ENCODE measurements at regions not wholly inside any gene's neighbourhood (a gene's known extent, or its start where the extent isn't known, plus 50 kb on each side); places are given as distances from the start of the nearest gene placed in this dataset.

DNA sequence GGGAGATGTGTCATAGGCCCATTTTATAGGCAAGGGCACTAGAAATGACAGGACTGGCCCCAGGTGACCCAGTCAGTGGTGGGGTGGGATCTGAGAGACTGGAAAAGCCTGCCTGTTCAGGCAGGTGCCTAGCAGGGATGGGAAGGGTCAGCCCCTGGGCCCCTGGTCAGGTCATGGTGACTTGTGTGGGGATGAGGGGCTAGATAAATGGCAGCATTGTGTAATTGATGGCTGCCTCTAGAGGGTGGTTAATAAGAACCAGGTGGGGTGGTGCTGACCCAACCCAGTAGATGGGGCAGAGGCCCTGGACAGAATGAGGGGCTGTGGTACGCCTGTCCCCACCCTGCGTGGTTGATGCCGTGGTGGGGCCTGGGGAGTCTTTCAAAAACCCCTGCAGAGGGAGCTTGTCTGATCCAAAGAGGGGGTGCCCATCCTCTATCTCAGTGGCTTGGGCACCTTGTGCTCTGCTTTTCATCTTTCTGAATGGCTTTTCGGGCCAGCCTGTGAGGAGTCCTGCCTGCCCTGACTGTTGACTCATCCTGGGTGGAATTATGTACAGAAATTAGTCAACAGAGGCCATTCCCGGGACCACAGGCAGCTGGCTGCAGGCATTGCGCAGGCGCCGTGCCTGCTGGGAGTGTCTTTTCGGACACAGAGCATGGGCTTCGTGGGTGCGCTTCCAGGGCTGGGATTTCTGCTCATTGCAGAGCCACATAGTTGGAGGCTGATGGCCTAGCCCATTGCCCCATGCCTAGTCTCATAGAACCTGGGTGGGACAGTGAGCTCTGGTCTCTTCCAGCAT lies 93.6 kb upstream of the PITX1 start:
- Histone ChIP-seq H4K20me1 (ENCODE audit: insufficient read depth, low read length) (no peaks in the 10 kb centered on the region), H3K9ac (ENCODE audit: low read length) (no peak overlapping the region), H2AFZ (ENCODE audit: low read depth, low read length) (no peak overlapping the region), H3K79me2 (ENCODE audit: low read length) (no peaks in the 10 kb centered on the region), H3K4me1 (ENCODE audit: low read length) (no peaks in the 10 kb centered on the region), H3K27me3 (ENCODE audit: low read depth, low read length) (no peaks in the 10 kb centered on the region), H3K27ac (ENCODE audit: low read length) (no peak overlapping the region), H3K4me2 (ENCODE audit: low read length) (no peak overlapping the region), H3K4me3 (ENCODE audit: low read length) (no peak overlapping the region), H3K36me3 (replicated peaks; ENCODE audit: low read depth, low read length) (no peaks in the 10 kb centered on the region), H3K9me3 (ENCODE audit: insufficient read depth, low read length) (no peaks in the 10 kb centered on the region)
- no peak for TF ChIP-seq EZH2phosphoT487 (IDR thresholded peaks at IDR 0.05; ENCODE audit: low read depth)
- TF ChIP-seq, protein P1, sequence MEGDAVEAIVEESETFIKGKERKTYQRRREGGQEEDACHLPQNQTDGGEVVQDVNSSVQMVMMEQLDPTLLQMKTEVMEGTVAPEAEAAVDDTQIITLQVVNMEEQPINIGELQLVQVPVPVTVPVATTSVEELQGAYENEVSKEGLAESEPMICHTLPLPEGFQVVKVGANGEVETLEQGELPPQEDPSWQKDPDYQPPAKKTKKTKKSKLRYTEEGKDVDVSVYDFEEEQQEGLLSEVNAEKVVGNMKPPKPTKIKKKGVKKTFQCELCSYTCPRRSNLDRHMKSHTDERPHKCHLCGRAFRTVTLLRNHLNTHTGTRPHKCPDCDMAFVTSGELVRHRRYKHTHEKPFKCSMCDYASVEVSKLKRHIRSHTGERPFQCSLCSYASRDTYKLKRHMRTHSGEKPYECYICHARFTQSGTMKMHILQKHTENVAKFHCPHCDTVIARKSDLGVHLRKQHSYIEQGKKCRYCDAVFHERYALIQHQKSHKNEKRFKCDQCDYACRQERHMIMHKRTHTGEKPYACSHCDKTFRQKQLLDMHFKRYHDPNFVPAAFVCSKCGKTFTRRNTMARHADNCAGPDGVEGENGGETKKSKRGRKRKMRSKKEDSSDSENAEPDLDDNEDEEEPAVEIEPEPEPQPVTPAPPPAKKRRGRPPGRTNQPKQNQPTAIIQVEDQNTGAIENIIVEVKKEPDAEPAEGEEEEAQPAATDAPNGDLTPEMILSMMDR (IDR thresholded peaks at IDR 0.05; ENCODE audit: low read depth, low read length): no peak

DNA sequence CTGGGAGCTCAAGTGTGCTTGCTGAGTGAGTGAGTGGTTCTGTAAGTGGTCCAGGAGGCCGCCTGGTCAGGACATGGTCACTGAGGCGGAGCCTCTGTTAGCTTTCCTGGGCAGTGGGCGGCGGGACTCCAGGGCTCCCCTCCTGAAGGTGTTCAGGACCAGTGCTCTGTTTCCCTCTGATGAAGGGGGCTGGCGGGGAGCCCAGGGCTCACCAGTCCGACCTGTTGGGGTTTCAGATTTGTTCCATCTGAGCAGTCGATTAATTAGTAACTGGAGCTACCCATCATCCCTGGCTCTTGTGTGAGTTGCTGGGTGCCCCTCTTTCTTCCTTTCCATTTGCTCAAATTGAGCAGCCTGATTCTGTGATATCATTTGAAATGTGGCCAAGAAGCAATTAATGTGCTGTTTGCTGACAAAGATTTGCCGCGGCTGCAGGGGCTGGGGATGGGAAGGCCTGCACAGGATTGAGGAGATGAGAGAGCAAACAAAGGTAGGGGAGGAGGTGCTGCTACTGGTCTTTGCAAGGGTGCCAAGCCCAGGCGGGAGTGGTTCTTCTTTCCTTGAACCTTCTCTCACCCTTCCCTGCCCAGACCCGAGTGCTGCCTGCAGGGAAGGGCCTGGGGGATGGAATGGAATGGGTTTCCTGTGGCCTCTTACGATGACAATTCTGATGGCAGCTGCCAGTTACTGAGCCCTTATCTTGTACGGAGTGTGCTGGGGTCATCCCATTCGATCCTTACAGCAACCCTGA lies 92.8 kb upstream of the PITX1 start:
- Histone ChIP-seq H2AFZ (ENCODE audit: low read depth, low read length) (no peak overlapping the region), H3K9ac (ENCODE audit: low read length) (no peak overlapping the region), H3K27me3 (ENCODE audit: low read depth, low read length) (no peaks in the 10 kb centered on the region), H3K4me3 (ENCODE audit: low read length) (no peak overlapping the region), H3K4me2 (ENCODE audit: low read length) (no peak overlapping the region), H3K9me3 (ENCODE audit: insufficient read depth, low read length) (no peaks in the 10 kb centered on the region), H3K36me3 (replicated peaks; ENCODE audit: low read depth, low read length) (no peaks in the 10 kb centered on the region), H4K20me1 (ENCODE audit: insufficient read depth, low read length) (no peaks in the 10 kb centered on the region), H3K27ac (ENCODE audit: low read length) (no peak overlapping the region), H3K4me1 (ENCODE audit: low read length) (no peaks in the 10 kb centered on the region), H3K79me2 (ENCODE audit: low read length) (no peaks in the 10 kb centered on the region)
- TF ChIP-seq, protein P1 (IDR thresholded peaks at IDR 0.05; ENCODE audit: low read depth, low read length): no peak
- no peak for TF ChIP-seq EZH2phosphoT487 (IDR thresholded peaks at IDR 0.05; ENCODE audit: low read depth)

DNA sequence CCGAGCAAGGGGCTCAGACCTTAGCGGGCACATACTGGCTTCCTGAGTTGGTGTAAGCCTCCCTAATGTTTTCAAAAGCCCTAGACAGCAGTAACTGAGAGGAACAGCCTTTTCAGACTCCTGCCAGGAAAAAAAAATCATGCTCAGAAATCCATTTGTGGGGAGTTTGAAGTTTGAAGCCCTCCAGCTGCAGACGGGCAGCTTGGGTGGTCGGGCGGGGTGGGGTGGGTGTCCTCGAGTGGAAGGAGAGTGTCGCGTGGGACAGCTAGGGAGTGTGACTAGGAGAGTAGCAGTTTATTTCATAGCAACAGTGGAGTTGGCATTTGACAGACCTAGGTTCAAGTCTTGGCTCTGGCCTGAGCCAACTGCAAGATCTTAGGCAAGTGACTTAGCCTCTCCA lies 90.7 kb upstream of the PITX1 start:
- Histone ChIP-seq H3K27ac (ENCODE audit: low read length) (no peak overlapping the region), H3K4me1 (ENCODE audit: low read length) (no peaks in the 10 kb centered on the region), H3K79me2 (ENCODE audit: low read length) (no peaks in the 10 kb centered on the region), H3K36me3 (replicated peaks; ENCODE audit: low read depth, low read length) (no peaks in the 10 kb centered on the region), H2AFZ (ENCODE audit: low read depth, low read length) (no peak overlapping the region), H3K4me2 (ENCODE audit: low read length) (no peak overlapping the region), H3K4me3 (ENCODE audit: low read length) (no peak overlapping the region), H4K20me1 (ENCODE audit: insufficient read depth, low read length) (no peaks in the 10 kb centered on the region), H3K27me3 (ENCODE audit: low read depth, low read length) (no peaks in the 10 kb centered on the region), H3K9me3 (ENCODE audit: insufficient read depth, low read length) (no peaks in the 10 kb centered on the region), H3K9ac (ENCODE audit: low read length) (no peak overlapping the region)
- TF ChIP-seq EZH2phosphoT487 (IDR thresholded peaks at IDR 0.05; ENCODE audit: low read depth): no peak
- TF ChIP-seq, protein P1 (IDR thresholded peaks at IDR 0.05; ENCODE audit: low read depth, low read length): no peak

DNA sequence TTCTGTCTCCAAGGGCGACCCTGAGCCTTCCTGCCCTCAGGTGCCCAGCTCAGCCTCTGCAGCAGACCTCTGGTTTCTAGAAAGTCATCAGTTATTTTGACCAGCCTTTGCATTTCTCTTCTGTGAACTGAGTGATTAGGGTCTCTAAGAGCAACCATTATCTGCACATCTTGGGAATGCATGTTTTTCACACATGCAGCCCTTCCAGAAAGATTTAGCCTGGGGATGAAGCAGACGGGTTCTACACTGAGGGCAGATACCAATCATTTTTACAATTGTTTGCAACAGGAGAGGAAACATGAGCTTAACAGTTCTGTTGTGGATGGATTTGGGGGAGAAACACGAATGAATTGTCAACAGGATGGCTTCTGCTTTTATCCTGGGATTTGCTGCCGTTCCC lies 90.1 kb upstream of the PITX1 start:
- Histone ChIP-seq H3K9me3 (ENCODE audit: insufficient read depth, low read length) (no peaks in the 10 kb centered on the region), H3K4me1 (ENCODE audit: low read length) (no peaks in the 10 kb centered on the region), H3K4me2 (ENCODE audit: low read length) (no peak overlapping the region), H3K79me2 (ENCODE audit: low read length) (no peaks in the 10 kb centered on the region), H2AFZ (ENCODE audit: low read depth, low read length) (no peak overlapping the region), H4K20me1 (ENCODE audit: insufficient read depth, low read length) (no peaks in the 10 kb centered on the region), H3K27me3 (ENCODE audit: low read depth, low read length) (no peaks in the 10 kb centered on the region), H3K4me3 (ENCODE audit: low read length) (no peak overlapping the region), H3K27ac (ENCODE audit: low read length) (no peak overlapping the region), H3K9ac (ENCODE audit: low read length) (no peak overlapping the region), H3K36me3 (replicated peaks; ENCODE audit: low read depth, low read length) (no peaks in the 10 kb centered on the region)
- TF ChIP-seq, protein P1 (IDR thresholded peaks at IDR 0.05; ENCODE audit: low read depth, low read length): no peak
- no peak for TF ChIP-seq EZH2phosphoT487 (IDR thresholded peaks at IDR 0.05; ENCODE audit: low read depth)

All from OCI-LY3 (cell line).